ENCODE measurements at regions not wholly inside any gene's neighbourhood (a gene's known extent, or its start where the extent isn't known, plus 50 kb on each side); places are given as distances from the start of the nearest gene placed in this dataset.

- in situ Hi-C loops (cut with MboI; ENCODE audit: low sequenced_read_pairs) (no loop called here), dilution Hi-C loops (cut with HindIII; ENCODE audit: low sequenced_read_pairs, unreplicated experiment) (no loop called here)
- BruUV-seq (replicated peaks): no TSS peak
These were observed 431.1 kb downstream of the PRELID2 start for GRCh38 chr5:145403992-145404391.

More at GRCh38 chr5:145403992-145404391, 431.1 kb downstream of the PRELID2 start:
- H3K9me1 ChIP-seq (ENCODE audit: insufficient read depth, low read length): no peaks in the 10 kb centered on the region
- no peak overlapping the region for H2BK5ac ChIP-seq (ENCODE audit: low read depth, low read length, poor library complexity, severe bottlenecking)
- H2BK15ac ChIP-seq (ENCODE audit: low read depth, low read length): no peak overlapping the region
- H2AK9ac ChIP-seq (replicated peaks; ENCODE audit: low read depth, low read length, poor library complexity): no peak overlapping the region
- H3K27me3 ChIP-seq (ENCODE audit: control insufficient read depth, insufficient read depth, low read length): no peaks in the 10 kb centered on the region
- no peaks in the 10 kb centered on the region for H3K79me1 ChIP-seq (ENCODE audit: low read depth in 1 of 2, low read length in 2 of 2)
- no peak overlapping the region for H3K56ac ChIP-seq (ENCODE audit: extremely low read depth, insufficient read depth, low read length)
- H3K36me3 ChIP-seq (ENCODE audit: control insufficient read depth, insufficient read depth, low read length): no peaks in the 10 kb centered on the region
- ATAC-seq (ENCODE audit: low read depth): no peak
- peaks cover 15% of the 10 kb centered on the region for H3K9me3 ChIP-seq (ENCODE audit: control insufficient read depth, insufficient read depth, low read length)
- no peak overlapping the region for H3K23ac ChIP-seq (ENCODE audit: low read depth, low read length)
- no peaks in the 10 kb centered on the region for H3K4me1 ChIP-seq (ENCODE audit: control insufficient read depth, insufficient read depth, low read length)
- H3K4me2 ChIP-seq (ENCODE audit: low read depth, low read length): no peak overlapping the region
- no peak for DNase-seq
- no peak overlapping the region for H2AFZ ChIP-seq (replicated peaks; ENCODE audit: low read length, poor library complexity)
- H4K5ac ChIP-seq (ENCODE audit: low read depth, low read length): no peak overlapping the region
- CTCF ChIA-PET: no interaction called here
- WGBS, 2 experiments (ENCODE audit: extremely low coverage in 2 of 2, insufficient read length in 1 of 2): 60% methylated on average over 1 of the region's 7 CpGs; no CpG with 5 or more reads in 1 of the 2 experiments
- no peak overlapping the region for H3K4ac ChIP-seq (ENCODE audit: low read depth, low read length)
- no peak overlapping the region for H3K14ac ChIP-seq (replicated peaks; ENCODE audit: low read depth, low read length)
- no peak overlapping the region for H4K91ac ChIP-seq (ENCODE audit: insufficient read depth, low read depth, low read length)
- H4K8ac ChIP-seq (ENCODE audit: low read depth in 2 of 2, low read length in 2 of 2): no peak overlapping the region
- H3K27ac ChIP-seq (ENCODE audit: insufficient read depth, low read length): no peak overlapping the region
- POLR2A ChIA-PET (ENCODE audit: unreplicated experiment): no interaction called here
- H2BK120ac ChIP-seq (ENCODE audit: low read depth, low read length): no peak overlapping the region
- no peaks in the 10 kb centered on the region for H4K20me1 ChIP-seq (ENCODE audit: insufficient read depth, low read length)
- TF ChIP-seq NFE2L2 (IDR thresholded peaks at IDR 0.05; ENCODE audit: low read depth, low read length): no peak
- no peak for TF ChIP-seq MXI1 (IDR thresholded peaks at IDR 0.05; ENCODE audit: borderline replicate concordance, low read depth, low read length)
- no peak for TF ChIP-seq CHD1 (IDR thresholded peaks at IDR 0.05; ENCODE audit: low read depth, low read length)
- no peak for TF ChIP-seq SMC3 (IDR thresholded peaks at IDR 0.05; ENCODE audit: low read depth, low read length)
- TF ChIP-seq, protein P1, sequence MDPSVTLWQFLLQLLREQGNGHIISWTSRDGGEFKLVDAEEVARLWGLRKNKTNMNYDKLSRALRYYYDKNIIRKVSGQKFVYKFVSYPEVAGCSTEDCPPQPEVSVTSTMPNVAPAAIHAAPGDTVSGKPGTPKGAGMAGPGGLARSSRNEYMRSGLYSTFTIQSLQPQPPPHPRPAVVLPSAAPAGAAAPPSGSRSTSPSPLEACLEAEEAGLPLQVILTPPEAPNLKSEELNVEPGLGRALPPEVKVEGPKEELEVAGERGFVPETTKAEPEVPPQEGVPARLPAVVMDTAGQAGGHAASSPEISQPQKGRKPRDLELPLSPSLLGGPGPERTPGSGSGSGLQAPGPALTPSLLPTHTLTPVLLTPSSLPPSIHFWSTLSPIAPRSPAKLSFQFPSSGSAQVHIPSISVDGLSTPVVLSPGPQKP (IDR thresholded peaks at IDR 0.05; ENCODE audit: borderline replicate concordance, low read depth, low read length): no peak
- no peak for TF ChIP-seq POLR2A (IDR thresholded peaks at IDR 0.05; ENCODE audit: low read depth, low read length)
- TF ChIP-seq RCOR1 (IDR thresholded peaks at IDR 0.05; ENCODE audit: insufficient replicate concordance, low read length): no peak
- TF ChIP-seq CEBPB (IDR thresholded peaks at IDR 0.05; ENCODE audit: low read depth, low read length): no peak
- TF ChIP-seq, protein P2, sequence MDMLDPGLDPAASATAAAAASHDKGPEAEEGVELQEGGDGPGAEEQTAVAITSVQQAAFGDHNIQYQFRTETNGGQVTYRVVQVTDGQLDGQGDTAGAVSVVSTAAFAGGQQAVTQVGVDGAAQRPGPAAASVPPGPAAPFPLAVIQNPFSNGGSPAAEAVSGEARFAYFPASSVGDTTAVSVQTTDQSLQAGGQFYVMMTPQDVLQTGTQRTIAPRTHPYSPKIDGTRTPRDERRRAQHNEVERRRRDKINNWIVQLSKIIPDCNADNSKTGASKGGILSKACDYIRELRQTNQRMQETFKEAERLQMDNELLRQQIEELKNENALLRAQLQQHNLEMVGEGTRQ (IDR thresholded peaks at IDR 0.05; ENCODE audit: low read depth, low read length): no peak
- TF ChIP-seq, protein P3, sequence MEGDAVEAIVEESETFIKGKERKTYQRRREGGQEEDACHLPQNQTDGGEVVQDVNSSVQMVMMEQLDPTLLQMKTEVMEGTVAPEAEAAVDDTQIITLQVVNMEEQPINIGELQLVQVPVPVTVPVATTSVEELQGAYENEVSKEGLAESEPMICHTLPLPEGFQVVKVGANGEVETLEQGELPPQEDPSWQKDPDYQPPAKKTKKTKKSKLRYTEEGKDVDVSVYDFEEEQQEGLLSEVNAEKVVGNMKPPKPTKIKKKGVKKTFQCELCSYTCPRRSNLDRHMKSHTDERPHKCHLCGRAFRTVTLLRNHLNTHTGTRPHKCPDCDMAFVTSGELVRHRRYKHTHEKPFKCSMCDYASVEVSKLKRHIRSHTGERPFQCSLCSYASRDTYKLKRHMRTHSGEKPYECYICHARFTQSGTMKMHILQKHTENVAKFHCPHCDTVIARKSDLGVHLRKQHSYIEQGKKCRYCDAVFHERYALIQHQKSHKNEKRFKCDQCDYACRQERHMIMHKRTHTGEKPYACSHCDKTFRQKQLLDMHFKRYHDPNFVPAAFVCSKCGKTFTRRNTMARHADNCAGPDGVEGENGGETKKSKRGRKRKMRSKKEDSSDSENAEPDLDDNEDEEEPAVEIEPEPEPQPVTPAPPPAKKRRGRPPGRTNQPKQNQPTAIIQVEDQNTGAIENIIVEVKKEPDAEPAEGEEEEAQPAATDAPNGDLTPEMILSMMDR (conservative IDR thresholded peaks at IDR 0.05; ENCODE audit: low read depth, low read length): no peak
- no peak for TF ChIP-seq MAZ (IDR thresholded peaks at IDR 0.05; ENCODE audit: borderline replicate concordance, low read depth, low read length)
- TF ChIP-seq MAFK (IDR thresholded peaks at IDR 0.05; ENCODE audit: low read depth, low read length): no peak
- no peak for TF ChIP-seq FOS (IDR thresholded peaks at IDR 0.05; ENCODE audit: low read depth, low read length)
- TF ChIP-seq RFX5 (IDR thresholded peaks at IDR 0.05; ENCODE audit: low read depth, low read length): no peak
- no peak for TF ChIP-seq BHLHE40 (IDR thresholded peaks at IDR 0.05; ENCODE audit: low read depth, low read length)
- TF ChIP-seq RAD21 (IDR thresholded peaks at IDR 0.05; ENCODE audit: low read length): no peak
- no peak overlapping the region for H3K4me3 ChIP-seq (ENCODE audit: insufficient read depth, low read depth, low read length)
- no peak overlapping the region for H2BK20ac ChIP-seq (ENCODE audit: low read depth, low read length)
- H3K9ac ChIP-seq (ENCODE audit: low read depth, low read length): no peak overlapping the region
- H3K18ac ChIP-seq (ENCODE audit: low read depth, low read length): no peak overlapping the region
- intact Hi-C loops (cut with micrococcal nuclease): no loop called here
- H2AK5ac ChIP-seq (ENCODE audit: low read depth, low read length): no peak overlapping the region

Data from IMR-90 (cell line).